Endothelial cell of umbilical vein (primary cell): ENCODE measurements at regions not wholly inside any gene's neighbourhood (a gene's known extent, or its start where the extent isn't known, plus 50 kb on each side); places are given as distances from the start of the nearest gene placed in this dataset.

Experiments used
- BruUV-seq: library from RNA; stranded (reverse); fragments of 400-500 nt; replicated peaks from 2 replicates; lab custom pipeline; 2021; lab: Mats Ljungman, UMichigan
- CTCF ChIA-PET: fragments of 300-600, 350-600 bp; sonication (Branson Sonifier 250); formaldehyde crosslinking; loops from one replicate; lab custom pipeline; 2021; ENCODE audit warnings: antibody characterized with exemption, inconsistent platforms; lab: Charles Lee
- POLR2A ChIA-PET: fragments of 300-600, 350-600 bp; sonication (Branson Sonifier 250); formaldehyde crosslinking; loops from one replicate; lab custom pipeline; 2021; ENCODE audit warnings: antibody characterized with exemption, inconsistent platforms; lab: Charles Lee
- DNase-seq: peaks from one replicate; pipeline ENCODE4 v3.0.0-alpha.2; 2011; ENCODE audit warnings: low read depth, low spot score
- FAIRE-seq: peaks from 2 replicates; lab custom pipeline; 2011; peaks lifted over from hg19 to GRCh38; lab: Jason Lieb, UNC
- H2AFZ ChIP-seq: 2 replicates; pipeline ENCODE4 v1.6.0; 2012; ENCODE audit warnings: low read depth, low read length, control low read depth, inconsistent platforms
- H3K27ac ChIP-seq: 2 replicates; pipeline ENCODE4 v1.5.1; 2011; ENCODE audit warnings: low read depth, mild to moderate bottlenecking, control low read depth, low read length, moderate library complexity; ENCODE audit not compliant: insufficient read depth
- H3K27me3 ChIP-seq, 2 experiments: 2 replicates each; pipeline versions ENCODE4 v1.6.0 to v1.6.1; 2011; ENCODE audit warnings: low read length in 2 of 2, mixed read lengths in 1 of 2; ENCODE audit not compliant: control insufficient read depth in 2 of 2, insufficient read depth in 2 of 2
- H3K36me3 ChIP-seq, 2 experiments: 2 replicates in 1 of 2; 3 replicates in 1 of 2; pipeline ENCODE4 v1.5.1; 2011; ENCODE audit warnings: low read length in 2 of 2, mild to moderate bottlenecking in 1 of 2, moderate library complexity in 1 of 2; ENCODE audit not compliant: control insufficient read depth in 2 of 2, insufficient read depth in 2 of 2; ENCODE audit errors: extremely low read depth in 1 of 2
- H3K4me1 ChIP-seq: 3 replicates; pipeline ENCODE4 v1.5.1; 2011; ENCODE audit warnings: mild to moderate bottlenecking, low read length; ENCODE audit not compliant: control insufficient read depth, insufficient read depth; ENCODE audit errors: extremely low read depth
- H3K4me2 ChIP-seq: 2 replicates; pipeline ENCODE4 v1.6.1; 2011; ENCODE audit warnings: low read length, control low read depth, mixed read lengths; ENCODE audit not compliant: insufficient read depth
- H3K4me3 ChIP-seq, 3 experiments: fragments of 200-600 bp in 1 of 3; sonication (generic), shearing (Covaris generic) in 1 of 3; replicated peaks in 1 of 3; 2 replicates each; pipeline ENCODE4 v1.5.1; 2011 to 2016; ENCODE audit warnings: control low read depth in 3 of 3, low read length in 3 of 3, mild to moderate bottlenecking in 2 of 3, inconsistent platforms in 1 of 3, low read depth in 1 of 3, moderate library complexity in 1 of 3; ENCODE audit not compliant: insufficient read depth in 1 of 3
- H3K79me2 ChIP-seq: 2 replicates; pipeline ENCODE4 v1.6.0; 2012; ENCODE audit warnings: low read length, inconsistent platforms; ENCODE audit not compliant: control insufficient read depth, insufficient read depth
- H3K9ac ChIP-seq: replicated peaks from 2 replicates; pipeline ENCODE3; 2011; ENCODE audit warnings: low read length, control low read depth; ENCODE audit not compliant: insufficient read depth; ENCODE audit errors: extremely low read depth
- H3K9me1 ChIP-seq: replicated peaks from 3 replicates; pipeline ENCODE4 v1.6.0; 2011; ENCODE audit warnings: mild to moderate bottlenecking, low read length; ENCODE audit not compliant: control insufficient read depth, insufficient read depth; ENCODE audit errors: extremely low read depth
- H3K9me3 ChIP-seq: replicated peaks from 2 replicates; pipeline ENCODE4 v1.5.1; 2012; ENCODE audit warnings: low read length, inconsistent platforms; ENCODE audit not compliant: control insufficient read depth, insufficient read depth
- H4K20me1 ChIP-seq: replicated peaks from 2 replicates; pipeline ENCODE3; 2011; ENCODE audit warnings: mild to moderate bottlenecking, low read length; ENCODE audit not compliant: control insufficient read depth, insufficient read depth; ENCODE audit errors: extremely low read depth
- CTCF ChIP-seq, 2 donors: IDR thresholded peaks; 1 replicate in 1 of 2; 2 replicates in 1 of 2; pipeline ENCODE4 v1.5.1; 2011; ENCODE audit warnings: low read length in 2 of 2, mild to moderate bottlenecking in 2 of 2, moderate library complexity in 2 of 2, control low read depth in 1 of 2, inconsistent platforms in 1 of 2, low read depth in 1 of 2; ENCODE audit not compliant: insufficient read depth in 1 of 2; ENCODE audit errors: extremely low read depth in 1 of 2
- FOS ChIP-seq: IDR thresholded peaks from 2 replicates; pipeline ENCODE4 v1.6.1; 2011; ENCODE audit warnings: mild to moderate bottlenecking, low read length, moderate library complexity, borderline replicate concordance; ENCODE audit not compliant: insufficient read depth
- GATA2 ChIP-seq: IDR thresholded peaks from 2 replicates; pipeline ENCODE4 v1.7.0; 2011; ENCODE audit warnings: low read depth, mild to moderate bottlenecking, moderate library complexity, mixed read lengths, low read length; ENCODE audit not compliant: insufficient read length, insufficient read depth
- JUN ChIP-seq: IDR thresholded peaks from 2 replicates; pipeline ENCODE4 v1.6.1; 2011; ENCODE audit warnings: borderline replicate concordance, low read depth; ENCODE audit not compliant: insufficient read length, insufficient read depth
- MYC ChIP-seq: IDR thresholded peaks from one replicate; pipeline ENCODE4 v1.6.1; 2011; ENCODE audit warnings: mild to moderate bottlenecking, low read depth, low read length
- POLR2AphosphoS5 ChIP-seq: IDR thresholded peaks from 2 replicates; pipeline ENCODE4 v1.6.1; 2012; ENCODE audit warnings: low read depth, mild to moderate bottlenecking, control low read depth, low read length, moderate library complexity; ENCODE audit not compliant: insufficient read depth
- dilution Hi-C: fragments of 300-500 bp; cut with MboI; formaldehyde crosslinking; loops from one replicate; pipeline ENCODE4 v1.15.0; 2019; ENCODE audit warnings: low sequenced_read_pairs; ENCODE audit not compliant: extremely low pct_ligation_motif_present
- intact Hi-C: fragments of 100-400 bp; cut with micrococcal nuclease; formaldehyde crosslinking; loops from one replicate; pipeline ENCODE4 v1.10.0; 2022

- no peaks in the 10 kb centered on the region for H4K20me1 ChIP-seq
- no peaks in the 10 kb centered on the region for H3K36me3 ChIP-seq
- DNase-seq (no peak), FAIRE-seq (no peak)
- intact Hi-C loops, result no loop called here
- no peaks in the 10 kb centered on the region for H3K9me1 ChIP-seq
- H3K9me3 ChIP-seq, result no peaks in the 10 kb centered on the region
- H3K27me3 ChIP-seq, result no peaks in the 10 kb centered on the region
- ChIA-PET POLR2A (no interaction called here), CTCF (no interaction called here)
- no peak overlapping the region for H3K27ac ChIP-seq
- no peak overlapping the region for H3K4me3 ChIP-seq
- no peak overlapping the region for H2AFZ ChIP-seq
- H3K4me2 ChIP-seq, result no peak overlapping the region
- dilution Hi-C loops, result no loop called here
- H3K79me2 ChIP-seq, result no peaks in the 10 kb centered on the region
- BruUV-seq, result no TSS peak
- no peak overlapping the region for H3K9ac ChIP-seq
- no peaks in the 10 kb centered on the region for H3K4me1 ChIP-seq
- TF ChIP-seq JUN, result no peak
- TF ChIP-seq GATA2, result no peak
- TF ChIP-seq POLR2AphosphoS5, result no peak
- TF ChIP-seq CTCF (IDR thresholded peaks at IDR 0.05; ENCODE audit: extremely low read depth in 1 of 2, insufficient read depth in 1 of 2, low read depth in 1 of 2, low read length in 2 of 2), result no peak
- no peak for TF ChIP-seq MYC
Measured at GRCh38 chr2:16226381-16226780, 286.0 kb downstream of the MYCN start.

DNA sequence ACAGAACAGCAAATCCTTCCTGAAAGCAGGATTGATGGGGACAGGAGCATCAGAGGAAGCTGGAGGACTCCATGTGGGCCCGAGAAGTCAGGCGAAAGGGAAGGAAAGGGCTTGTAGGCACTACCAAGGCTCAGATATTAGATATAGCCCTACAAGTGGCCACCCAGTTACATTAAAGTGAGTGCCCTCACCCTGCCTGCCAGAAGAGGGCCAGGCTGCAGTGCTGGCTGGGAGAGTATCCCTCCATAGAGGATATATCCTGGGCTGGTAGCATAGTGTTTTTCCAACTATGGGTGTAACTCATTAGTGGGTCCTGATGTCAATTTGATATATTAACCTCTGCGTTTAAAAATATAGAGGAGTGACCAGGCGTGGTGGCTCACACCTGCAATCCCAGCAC, 285.2 kb downstream of the MYCN start:
- H3K9ac ChIP-seq, result no peak overlapping the region
- no peaks in the 10 kb centered on the region for H3K27me3 ChIP-seq
- no TSS peak for BruUV-seq
- dilution Hi-C loops (no loop called here), intact Hi-C loops (no loop called here)
- DNase-seq (no peak), FAIRE-seq (no peak)
- no peaks in the 10 kb centered on the region for H3K9me1 ChIP-seq
- H3K9me3 ChIP-seq, result no peaks in the 10 kb centered on the region
- no peaks in the 10 kb centered on the region for H4K20me1 ChIP-seq
- TF ChIP-seq FOS, result no peak
- H3K27ac ChIP-seq, result no peak overlapping the region
- no peaks in the 10 kb centered on the region for H3K36me3 ChIP-seq
- H3K4me3 ChIP-seq, result no peak overlapping the region
- H3K4me1 ChIP-seq, result no peaks in the 10 kb centered on the region
- CTCF ChIA-PET, result no interaction called here
- H3K79me2 ChIP-seq, result no peaks in the 10 kb centered on the region
- H2AFZ ChIP-seq, result no peak overlapping the region
- POLR2A ChIA-PET, result no interaction called here
- no peak overlapping the region for H3K4me2 ChIP-seq
